CD4-positive, alpha-beta T cell treated with Interferon alpha-2 for 1 hour (primary cell): ENCODE measurements at regions not wholly inside any gene's neighbourhood (a gene's known extent, or its start where the extent isn't known, plus 50 kb on each side); places are given as distances from the start of the nearest gene placed in this dataset.

ENCODE experiments used
- DNase-seq, 2 donors: peaks; one replicate each; pipeline ENCODE4 v3.0.0-alpha.2; 2020 to 2022

DNA sequence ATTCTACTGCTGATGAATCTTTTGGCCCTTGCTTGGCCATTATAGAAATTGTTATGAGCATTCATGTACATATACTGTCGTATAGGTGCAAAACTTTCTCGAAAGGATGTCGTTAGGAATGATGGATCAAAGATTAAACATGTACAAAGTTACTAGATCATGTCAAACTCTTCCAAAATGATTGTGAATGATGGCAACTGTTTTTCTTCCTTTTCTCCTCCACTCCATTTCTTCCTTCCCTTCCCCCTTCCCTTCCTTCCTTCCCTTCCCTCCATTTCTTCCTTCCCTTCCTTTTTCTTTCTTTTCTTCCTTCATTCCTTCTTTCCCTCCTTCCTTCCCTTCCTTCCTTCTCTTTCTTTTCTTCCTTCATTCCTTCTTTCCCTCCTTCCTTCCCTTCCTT lies 973.9 kb downstream of the CDH11 start:
- no peak for DNase-seq

DNA sequence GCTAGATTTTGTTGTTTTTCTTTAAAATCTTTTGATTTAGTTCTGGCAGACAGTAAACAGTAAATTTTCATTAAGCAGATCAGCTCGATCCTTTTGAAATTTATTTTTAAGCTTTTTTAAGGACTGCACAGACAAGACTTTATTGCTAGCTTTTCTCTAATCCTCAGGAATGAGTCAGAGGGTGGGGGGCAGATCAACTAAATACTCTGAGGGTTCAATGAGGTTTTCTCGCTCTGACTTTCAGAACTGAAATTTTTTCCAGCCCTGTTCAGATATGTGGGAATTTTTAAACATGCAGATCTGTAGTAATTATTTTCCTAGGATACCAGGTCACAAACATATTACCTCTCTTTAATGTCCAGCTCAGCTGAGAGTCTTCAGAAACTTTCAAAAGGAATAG lies 977.2 kb downstream of the CDH11 start:
- DNase-seq, result no peak

DNA sequence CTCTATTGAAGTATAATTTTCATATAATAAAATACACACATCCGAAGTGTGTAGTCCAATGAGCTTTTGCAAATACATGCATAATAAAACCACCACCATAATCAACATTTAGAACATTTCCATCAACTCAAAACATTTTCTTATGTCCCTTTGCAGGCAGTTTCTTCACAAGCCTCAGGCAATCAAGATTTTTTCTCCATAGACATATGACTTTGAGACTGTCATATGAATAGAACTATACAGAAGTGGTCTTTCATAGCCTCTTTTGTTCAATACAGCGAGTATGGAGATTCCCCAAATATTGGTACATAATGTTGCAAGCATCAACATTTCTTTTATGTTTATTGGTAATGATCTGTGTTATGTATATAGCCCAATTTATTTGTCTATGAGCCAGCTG lies 983.2 kb downstream of the CDH11 start:
- no peak for DNase-seq

DNA sequence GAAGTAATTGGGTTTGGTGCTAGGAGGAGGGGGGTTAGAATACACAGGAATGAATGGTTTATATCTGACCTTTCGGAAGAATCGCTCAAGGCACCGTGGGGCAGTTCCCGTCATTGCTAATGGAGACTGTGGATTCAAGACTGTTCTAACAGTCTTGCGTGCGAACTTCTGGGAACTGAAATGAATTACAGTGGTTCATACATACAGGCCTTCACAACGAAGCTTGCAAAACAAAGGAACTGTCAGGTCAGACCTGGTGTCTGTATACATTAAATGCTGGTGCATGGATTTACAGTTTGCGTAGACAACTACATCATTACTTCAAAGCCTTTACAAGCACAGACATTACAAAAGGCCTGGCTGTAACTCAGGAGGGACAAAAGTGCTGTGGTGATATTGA lies 983.9 kb downstream of the CDH11 start:
- no peak for DNase-seq

DNA sequence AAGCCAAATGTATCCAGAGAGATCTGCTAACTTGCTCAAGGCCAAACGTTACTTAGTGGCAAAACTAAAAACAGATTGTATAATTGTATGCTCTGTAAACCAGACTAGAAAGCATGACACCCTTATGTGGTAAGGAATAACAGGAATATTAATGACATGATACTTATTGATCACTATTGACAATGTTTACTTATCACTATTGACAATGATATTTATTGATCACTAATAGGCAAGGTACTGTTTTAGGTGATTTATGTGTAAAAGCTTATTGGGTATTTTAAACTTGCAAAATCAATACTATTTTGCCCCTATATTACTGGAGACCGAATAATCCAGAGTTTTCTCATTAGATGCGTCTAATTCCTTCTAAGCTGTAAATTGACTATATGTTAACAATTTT lies 985.1 kb downstream of the CDH11 start:
- DNase-seq, result no peak

DNA sequence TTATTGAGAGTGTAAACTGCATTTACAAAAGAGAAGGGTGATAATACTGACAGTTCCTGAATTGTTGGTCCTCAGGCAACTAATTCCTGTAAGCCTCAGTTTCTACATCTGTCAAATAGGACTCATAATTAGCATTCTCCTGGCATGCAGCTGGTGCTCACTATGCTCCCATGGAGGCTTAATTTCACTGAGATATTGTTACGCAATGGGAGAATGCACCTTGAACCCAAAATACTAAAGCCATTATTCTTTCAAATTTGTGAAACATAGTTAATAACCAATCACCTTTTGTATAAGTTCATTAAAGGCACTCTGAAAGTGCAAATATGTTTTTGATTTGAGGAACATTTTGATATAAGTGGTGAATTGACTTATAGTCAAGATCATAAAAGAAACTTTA lies 985.5 kb downstream of the CDH11 start:
- no peak for DNase-seq

DNA sequence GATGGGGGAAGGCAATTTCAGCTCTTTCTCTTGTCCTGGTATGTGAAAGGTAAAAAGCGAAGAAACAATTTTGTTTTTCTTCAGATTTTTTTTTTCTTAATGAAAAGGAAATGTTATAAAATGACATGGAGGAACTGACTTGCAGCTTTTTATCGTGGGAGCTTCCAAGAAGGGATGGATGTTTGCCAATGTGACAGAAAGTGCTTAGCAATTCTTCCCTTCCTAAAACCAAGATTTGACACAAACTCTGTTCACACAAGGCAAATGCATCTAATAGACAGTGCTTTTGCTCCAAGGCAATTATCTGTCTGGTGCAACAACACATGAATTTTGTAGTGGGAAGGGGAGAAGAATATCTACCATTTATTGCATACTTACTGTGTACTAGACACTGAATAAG lies 988.5 kb downstream of the CDH11 start:
- DNase-seq, result no peak

DNA sequence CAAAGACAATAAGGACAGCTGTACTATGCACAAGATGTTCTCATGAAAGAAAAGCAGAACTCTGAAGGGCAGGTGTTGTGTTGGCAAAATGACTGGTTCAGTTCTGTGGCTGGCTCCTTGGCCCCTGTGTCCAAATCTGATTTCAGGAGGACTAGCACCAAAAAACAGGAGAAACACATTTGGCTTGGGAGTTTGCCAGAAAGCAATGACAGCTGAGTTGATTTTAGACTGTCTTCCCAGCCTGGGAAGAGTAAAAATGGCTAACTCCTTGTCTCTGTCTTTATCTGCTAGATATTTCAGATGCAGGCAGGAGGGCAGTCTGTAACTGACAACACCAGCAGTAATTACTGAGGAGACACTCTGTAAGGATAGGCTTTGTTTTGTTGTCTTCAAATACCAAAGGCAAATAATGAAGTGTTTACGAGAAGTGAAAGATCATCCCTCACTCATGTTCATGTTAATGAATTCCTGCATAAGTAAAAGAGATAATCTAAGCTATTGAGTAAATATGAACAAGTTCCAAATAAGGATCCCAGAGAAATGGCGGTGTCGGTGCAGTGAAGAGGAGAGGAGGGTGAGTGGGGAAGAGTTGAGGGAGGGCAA lies 989.0 kb downstream of the CDH11 start:
- DNase-seq, result no peak

DNA sequence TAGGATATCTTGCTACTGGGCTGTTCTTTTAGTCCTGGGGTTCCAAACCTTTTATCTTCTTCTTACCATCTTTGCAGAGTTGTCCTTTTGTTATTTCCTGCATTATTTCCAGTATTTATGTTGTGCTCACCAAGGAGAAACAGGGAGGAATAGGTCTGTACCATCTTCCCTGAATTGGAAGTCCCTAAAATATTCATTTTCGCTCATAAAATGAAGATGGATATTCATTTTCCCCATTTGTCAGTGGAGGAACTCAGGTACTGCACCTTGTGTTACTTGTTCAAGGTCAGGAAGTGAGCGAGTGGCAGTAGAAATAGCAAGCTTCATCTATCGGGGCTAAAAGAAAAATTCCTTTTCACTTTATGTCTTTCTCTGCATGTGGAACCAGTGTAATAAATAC lies 989.7 kb downstream of the CDH11 start:
- DNase-seq, result no peak

DNA sequence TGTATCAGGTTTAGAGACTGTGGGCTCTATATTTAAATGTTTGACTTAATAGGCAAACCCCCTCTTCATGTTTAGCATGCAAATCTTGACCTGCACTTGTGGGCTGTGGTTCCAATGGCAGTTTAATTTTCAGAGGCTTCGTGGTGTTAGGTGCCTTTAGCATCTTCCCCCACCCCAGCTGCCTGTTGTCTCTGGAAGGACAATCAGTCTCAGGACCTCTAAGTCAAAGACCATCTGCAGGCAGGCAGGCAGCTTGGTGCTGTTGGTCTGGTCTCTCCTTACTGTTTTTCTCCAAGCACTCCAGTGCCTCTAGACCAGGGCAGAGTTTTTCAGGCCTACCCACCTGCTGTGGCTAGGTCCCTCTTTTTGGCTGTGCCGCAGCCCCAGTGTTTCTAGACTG lies 990.4 kb downstream of the CDH11 start:
- DNase-seq, result no peak

DNA sequence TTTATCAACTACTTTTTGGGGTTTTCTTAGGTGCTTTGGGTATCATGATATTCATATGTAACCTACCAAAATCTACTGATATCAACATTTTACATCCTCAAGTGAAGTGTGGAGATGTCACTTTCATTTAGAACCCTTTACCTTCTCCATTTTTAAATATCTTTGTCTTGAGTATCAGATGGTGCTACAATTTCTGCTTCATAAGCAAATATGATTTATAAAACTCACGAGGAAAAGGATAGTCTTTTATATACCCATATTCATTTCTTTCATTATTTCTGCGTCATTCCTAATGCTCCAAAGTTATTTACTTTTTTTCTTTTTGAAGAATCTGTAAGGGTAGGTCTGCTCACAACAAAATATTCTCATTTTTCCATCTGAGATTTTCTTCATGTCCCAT lies 991.7 kb downstream of the CDH11 start:
- no peak for DNase-seq

DNA sequence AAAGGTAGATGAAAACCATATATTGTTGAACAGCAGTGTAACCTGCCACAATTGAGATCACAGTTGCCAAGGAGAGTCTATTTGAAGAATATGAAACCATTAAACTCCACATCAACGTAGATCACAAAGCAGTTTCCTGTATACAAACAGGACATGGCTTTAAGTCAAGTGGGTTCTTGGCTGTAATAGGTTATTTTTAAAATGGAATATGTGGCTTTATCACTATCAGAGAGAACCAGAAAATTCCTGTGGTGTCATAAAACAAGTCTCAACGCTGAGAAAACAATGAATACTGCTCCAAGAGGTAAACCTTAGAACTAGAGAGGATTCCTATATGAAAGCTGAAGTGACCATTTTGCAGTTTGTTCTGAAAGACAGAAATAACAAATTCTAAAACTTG lies 999.7 kb downstream of the CDH11 start:
- no peak for DNase-seq

DNA sequence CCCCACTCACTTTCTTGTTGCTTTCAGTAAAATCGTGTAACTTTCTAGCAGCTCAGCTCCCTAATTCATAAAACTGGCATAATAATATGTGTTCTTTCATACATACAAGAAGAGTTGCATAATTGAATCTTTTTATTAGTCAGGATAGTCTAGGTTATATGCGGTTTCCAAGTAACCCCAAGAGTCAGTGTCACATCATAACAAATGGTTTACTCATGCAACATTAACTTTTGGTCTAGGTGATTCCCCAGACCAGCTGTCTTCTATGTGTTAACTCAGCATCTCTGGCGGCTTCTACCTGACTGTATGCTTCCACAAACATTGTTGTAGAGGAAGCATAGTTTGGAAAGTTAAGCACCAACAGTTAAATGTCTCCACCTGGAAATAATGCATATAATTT lies 1000.4 kb downstream of the CDH11 start:
- no peak for DNase-seq

DNA sequence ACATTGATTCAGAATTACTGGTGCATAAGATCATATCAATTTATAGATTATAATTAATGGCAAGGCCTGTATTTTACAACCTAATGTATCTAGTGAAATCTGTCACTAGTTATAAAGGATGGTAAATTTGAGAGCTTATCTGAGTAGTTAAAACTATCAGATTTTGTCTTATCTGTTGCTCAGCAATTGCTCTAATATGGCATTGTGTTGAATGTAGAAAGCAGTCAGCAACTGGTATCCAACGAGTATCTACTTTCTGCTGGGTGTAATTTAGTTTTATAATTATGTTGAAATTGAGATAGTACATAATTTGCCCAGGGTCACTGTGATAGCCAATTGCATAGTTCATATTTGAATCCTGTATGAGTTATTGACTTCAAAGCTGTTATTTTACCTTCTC lies 1005.7 kb downstream of the CDH11 start:
- DNase-seq, result no peak

DNA sequence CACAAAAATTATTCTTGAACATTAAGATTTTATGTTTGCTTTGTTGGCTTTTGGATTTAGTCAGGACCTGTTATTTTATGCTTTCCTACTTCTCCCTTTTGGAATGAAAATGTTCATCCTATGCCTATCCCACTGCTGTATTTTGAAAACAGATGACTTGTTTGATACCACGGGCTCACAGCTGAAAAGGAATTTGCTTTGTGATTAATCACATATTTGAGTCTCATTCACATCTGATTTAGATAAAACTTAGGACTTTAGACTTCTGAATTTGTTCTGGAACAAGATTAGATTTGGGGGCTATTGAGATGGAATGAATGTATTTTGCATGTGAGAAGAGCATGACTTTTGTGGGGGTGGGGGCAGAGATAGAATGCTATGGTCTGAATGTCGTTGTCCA lies 1012.6 kb downstream of the CDH11 start:
- DNase-seq, result no peak

DNA sequence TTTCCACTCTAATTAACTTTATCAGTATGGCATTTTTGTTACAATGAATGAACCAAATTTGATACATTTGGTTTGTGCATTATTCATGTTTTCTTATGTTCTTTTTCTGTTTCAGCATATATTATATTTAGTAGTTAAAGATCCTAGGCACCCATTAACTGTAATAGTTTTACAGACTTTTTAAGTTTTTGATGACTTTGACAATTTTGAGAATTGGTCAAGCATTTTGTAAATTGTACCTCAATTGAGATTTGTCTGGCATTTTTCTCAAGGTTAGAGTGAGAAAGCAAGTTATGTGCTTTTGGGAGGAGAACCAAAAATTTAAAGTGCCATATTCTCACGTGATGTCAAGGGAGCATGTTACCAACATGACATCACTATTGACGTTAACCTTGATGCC lies 1019.2 kb downstream of the CDH11 start:
- DNase-seq, result no peak

DNA sequence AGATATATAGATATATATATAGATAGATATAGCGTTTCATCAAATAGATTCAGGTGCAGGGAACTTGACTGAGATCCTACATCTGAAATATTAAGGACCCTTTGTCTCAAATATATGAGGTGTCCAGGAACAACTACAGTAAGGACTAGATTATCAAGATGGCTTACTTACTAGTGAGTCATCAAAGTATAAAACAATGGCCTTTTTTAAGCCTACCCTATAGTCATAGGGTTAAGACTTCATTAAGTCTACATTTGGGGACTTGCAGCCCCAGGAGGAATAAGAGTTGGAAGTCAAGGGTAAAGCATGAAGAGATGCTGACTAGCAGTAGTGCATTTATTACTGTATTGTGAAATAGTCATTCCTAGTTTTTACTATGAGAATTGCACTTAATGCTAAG lies 1023.4 kb downstream of the CDH11 start:
- no peak for DNase-seq

DNA sequence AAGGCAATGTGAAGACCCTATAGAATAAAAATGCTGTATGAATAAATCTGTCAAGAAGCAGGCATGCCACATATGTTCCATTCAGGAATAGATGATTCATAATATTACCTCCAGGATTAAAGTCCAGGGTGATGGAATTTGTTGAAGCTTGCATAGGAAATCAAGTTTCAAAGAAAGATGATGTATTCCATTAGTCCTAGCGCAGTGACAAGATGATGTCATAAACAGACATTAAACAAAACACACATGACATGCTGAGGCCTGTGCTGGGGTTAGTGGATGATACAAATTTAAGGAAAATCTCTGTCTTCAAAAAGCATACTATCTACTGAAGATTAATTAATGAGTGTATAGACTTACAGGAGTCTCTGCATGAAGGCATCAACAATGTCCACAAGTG lies 1025.2 kb downstream of the CDH11 start:
- DNase-seq, result no peak

DNA sequence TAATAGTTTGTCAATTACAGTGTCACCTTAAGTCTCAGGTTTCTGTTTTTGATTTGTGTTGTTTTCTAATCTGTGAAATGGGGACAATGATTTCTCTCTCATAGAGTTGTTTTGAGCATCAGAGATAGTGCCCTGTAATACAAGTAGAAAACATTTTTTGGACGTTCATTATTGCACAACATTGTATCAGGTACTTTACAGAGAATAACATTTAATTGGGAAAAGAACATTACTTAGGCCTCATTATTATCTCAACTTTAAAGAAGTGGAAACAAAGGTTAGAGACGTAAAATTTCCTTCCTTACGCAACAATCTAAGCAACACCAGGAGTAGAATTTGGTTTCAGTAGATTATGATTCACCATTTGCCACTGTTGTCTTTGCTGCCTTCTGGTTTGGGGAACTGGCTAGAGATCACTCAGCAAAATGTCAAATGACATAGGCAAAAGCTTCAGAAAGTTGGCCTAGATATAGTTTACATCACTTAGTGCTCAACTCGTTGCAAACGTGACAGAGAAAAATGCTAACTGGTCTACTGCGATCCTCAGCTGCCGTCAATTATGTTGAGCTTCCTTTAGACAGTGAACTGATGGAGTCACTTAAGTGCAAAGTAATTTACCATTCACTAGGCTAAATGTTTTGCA lies 1026.8 kb downstream of the CDH11 start:
- DNase-seq, result no peak

DNA sequence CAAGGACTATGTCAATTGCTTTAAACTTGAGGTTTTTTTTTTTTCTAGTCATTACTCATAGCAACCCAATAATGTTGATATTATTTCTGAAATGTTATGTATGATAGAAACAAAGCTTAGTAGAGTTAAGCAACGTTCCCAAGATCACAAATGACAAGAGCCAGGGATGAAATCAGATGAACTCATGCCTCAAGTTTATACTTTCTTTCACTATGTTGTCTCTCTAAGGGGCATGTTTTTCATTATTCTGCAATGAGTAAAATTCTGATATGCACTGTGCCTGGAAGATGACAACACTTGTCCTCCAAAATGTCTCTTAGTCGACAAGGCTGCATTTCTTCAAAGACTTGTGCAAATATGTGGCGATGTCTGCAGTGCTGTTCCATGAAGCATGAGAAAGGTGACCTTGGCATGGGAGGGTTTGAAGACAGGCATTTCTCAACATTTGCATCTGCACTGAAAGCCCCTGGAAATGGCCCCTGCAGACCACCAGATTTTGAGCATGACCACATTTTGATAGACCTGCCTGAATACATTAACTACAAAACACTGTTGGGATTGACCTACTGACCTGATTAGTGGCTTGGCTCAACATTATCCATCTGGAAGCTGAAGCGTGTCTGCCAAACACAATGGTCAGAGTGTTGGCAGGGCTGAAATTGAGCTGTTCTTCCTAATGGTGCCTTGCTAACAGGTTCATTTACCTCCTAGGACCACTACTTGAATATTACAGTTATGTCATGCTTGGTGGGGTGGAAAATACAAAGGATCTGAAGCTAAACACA lies 1027.5 kb downstream of the CDH11 start:
- DNase-seq, result no peak

DNA sequence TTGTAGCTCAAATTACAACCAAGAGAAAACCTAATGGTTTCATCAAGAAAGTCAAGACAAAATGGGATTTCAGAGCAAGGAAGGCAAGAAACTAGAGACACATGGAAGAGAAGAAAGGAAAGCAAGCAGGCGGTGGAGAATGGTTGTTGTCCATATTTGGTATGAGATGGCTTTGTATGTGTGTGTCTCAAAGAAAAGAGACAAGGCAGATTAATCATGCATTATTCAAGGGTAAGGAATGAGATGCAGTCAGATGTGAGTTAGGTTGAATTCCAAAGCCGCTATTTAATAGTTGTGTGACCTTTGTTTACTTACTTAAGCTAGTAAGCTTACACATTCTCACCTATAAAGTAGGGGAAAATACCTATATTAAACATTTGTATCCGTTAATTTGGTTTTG lies 1029.6 kb downstream of the CDH11 start:
- no peak for DNase-seq

DNA sequence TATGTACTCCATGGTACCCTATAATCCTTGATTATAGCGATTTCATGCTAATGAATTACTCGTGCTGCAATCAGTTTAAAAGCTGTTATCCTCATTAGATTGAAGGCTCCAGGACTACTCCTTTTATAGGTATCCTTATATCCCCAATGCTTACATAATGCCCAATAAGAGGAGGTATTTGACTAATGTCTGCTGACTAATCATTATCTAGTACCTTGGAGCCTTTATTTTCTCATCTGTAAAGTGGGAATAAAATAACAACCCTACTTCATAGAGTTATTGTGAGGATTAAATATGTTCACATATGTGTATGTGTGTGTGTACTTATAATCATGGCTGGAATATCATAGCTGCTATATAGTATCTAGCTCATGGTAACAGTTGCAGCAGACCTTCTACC lies 1031.5 kb downstream of the CDH11 start:
- DNase-seq, result no peak

DNA sequence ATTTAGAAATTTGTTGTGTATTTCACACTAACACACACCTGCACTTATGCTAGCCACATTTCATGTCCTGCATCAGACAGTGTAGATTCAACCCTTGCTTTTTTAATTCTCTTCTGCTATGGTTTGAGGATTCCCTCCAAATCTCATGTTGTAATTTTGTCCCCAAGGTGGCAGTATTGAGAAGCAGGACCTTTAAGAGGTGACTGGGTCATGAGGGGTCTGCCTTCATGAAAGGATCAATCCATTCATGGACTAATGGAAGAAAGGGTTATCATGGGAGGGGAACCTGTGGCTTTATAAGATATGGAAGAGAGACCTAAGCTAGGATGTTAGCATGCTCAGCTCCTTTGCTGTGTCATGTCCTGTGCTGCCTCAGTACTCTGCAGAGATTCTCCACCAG lies 1032.2 kb downstream of the CDH11 start:
- no peak for DNase-seq

DNA sequence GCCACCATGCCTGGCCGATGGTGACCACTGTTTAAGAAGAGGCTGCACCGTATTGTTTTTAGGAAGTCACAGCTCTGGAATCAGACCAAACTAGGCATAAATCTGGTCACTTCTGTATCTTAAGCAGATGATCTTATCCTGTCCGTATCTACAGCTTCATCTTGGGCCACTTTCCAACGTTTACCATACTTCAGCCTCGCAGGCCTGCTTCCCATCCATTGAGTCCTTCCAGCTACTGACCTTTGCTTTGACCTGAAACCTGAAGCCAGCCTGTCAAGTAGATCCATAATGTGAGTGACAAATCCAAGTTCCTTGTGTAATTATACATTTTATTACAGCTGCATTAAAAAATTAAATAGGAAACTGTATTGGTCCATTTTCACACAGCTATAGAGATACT lies 1033.0 kb downstream of the CDH11 start:
- DNase-seq, result no peak

DNA sequence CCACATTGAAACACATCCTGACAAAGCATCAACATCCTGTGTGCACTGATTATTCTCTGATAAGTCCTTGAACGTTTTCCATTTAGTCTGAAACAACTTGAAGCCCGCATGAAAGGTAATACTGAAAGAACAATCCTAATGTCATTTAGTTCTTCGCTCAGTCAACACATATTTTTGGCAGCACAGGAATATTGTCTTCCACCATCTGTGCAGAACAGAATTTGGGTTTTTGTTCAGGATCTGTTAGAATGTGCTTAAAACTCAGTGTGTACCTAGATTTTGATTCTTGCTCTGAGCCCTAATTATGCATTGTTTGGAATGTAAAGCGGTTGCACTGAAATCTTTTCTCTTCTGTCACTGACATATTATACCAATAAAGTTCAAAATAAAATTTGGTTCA lies 1036.6 kb downstream of the CDH11 start:
- DNase-seq, result no peak
